ENCODE measurements at regions not wholly inside any gene's neighbourhood (a gene's known extent, or its start where the extent isn't known, plus 50 kb on each side); places are given as distances from the start of the nearest gene placed in this dataset.
A peak's percentile ranks its signal among the peaks of the same experiment; 100 is the strongest.

GRCh38 chr5:143509758-143510221 is 106.3 kb upstream of the NR3C1 start:
- no peak for DNase-seq (ENCODE audit: low read depth)
- Histone ChIP-seq H3K36me3 (ENCODE audit: control insufficient read depth, insufficient read depth, low read length) (no peaks in the 10 kb centered on the region), H3K4me3 (ENCODE audit: low read depth, low read length) (no peak overlapping the region), H3K27me3 (ENCODE audit: control insufficient read depth, insufficient read depth, low read length) (no peaks in the 10 kb centered on the region)
- POLR2A ChIA-PET = no interaction called here
- CTCF ChIA-PET = no interaction called here
- no peak for TF ChIP-seq CTCF (IDR thresholded peaks at IDR 0.05; ENCODE audit: insufficient read depth, low read depth, low read length)

- peak; percentile 84 for DNase-seq (ENCODE audit: low read depth)
- H3K27me3 ChIP-seq (ENCODE audit: control insufficient read depth, insufficient read depth, low read length) = no peaks in the 10 kb centered on the region
- ChIA-PET CTCF (interaction anchor here (0.9 to 1.3 kb wide), 5 partner anchors 11 to 176 kb away, joined by 3 to 4 read pairs (median 3); no protein-coding TSS in a partner anchor), POLR2A (interaction anchor here (0.6 kb wide), 1 partner anchor 116 kb away, joined by 3 read pairs; no protein-coding TSS in a partner anchor)
- peak; percentile 24; the same call in 1 of the 2 replicates for TF ChIP-seq CTCF (IDR thresholded peaks at IDR 0.05; ENCODE audit: insufficient read depth, low read depth, low read length)
- no peaks in the 10 kb centered on the region for H3K36me3 ChIP-seq (ENCODE audit: control insufficient read depth, insufficient read depth, low read length)
- no peak overlapping the region for H3K4me3 ChIP-seq (ENCODE audit: low read depth, low read length)
Measured at GRCh38 chr5:143506836-143507552, 103.5 kb upstream of the NR3C1 start.

GRCh38 chr5:143505934-143506333 is 102.4 kb upstream of the NR3C1 start:
- ChIA-PET CTCF (interaction anchor here (1.3 kb wide), 1 partner anchor 47 kb away, joined by 3 read pairs; no protein-coding TSS in a partner anchor), POLR2A (no interaction called here)
- DNase-seq (ENCODE audit: low read depth) = no peak
- Histone ChIP-seq H3K4me3 (ENCODE audit: low read depth, low read length) (no peak overlapping the region), H3K36me3 (ENCODE audit: control insufficient read depth, insufficient read depth, low read length) (no peaks in the 10 kb centered on the region), H3K27me3 (ENCODE audit: control insufficient read depth, insufficient read depth, low read length) (no peaks in the 10 kb centered on the region)
- no peak for TF ChIP-seq CTCF (IDR thresholded peaks at IDR 0.05; ENCODE audit: insufficient read depth, low read depth, low read length)

GRCh38 chr5:143505354-143505753 is 101.9 kb upstream of the NR3C1 start:
- Histone ChIP-seq H3K27me3 (ENCODE audit: control insufficient read depth, insufficient read depth, low read length) (no peaks in the 10 kb centered on the region), H3K4me3 (ENCODE audit: low read depth, low read length) (no peak overlapping the region), H3K36me3 (ENCODE audit: control insufficient read depth, insufficient read depth, low read length) (no peaks in the 10 kb centered on the region)
- ChIA-PET POLR2A (no interaction called here), CTCF (no interaction called here)
- DNase-seq (ENCODE audit: low read depth) = no peak
- TF ChIP-seq CTCF (IDR thresholded peaks at IDR 0.05; ENCODE audit: insufficient read depth, low read depth, low read length) = no peak

- Histone ChIP-seq H3K27me3 (ENCODE audit: control insufficient read depth, insufficient read depth, low read length) (no peaks in the 10 kb centered on the region), H3K36me3 (ENCODE audit: control insufficient read depth, insufficient read depth, low read length) (no peaks in the 10 kb centered on the region), H3K4me3 (ENCODE audit: low read depth, low read length) (no peak overlapping the region)
- ChIA-PET POLR2A (no interaction called here), CTCF (interaction anchor here (1.1 to 2.2 kb wide), 2 partner anchors 13 to 97 kb away, joined by 3 to 9 read pairs; partner anchors contain the start of gene NR3C1)
- no peak for DNase-seq (ENCODE audit: low read depth)
- TF ChIP-seq CTCF (IDR thresholded peaks at IDR 0.05; ENCODE audit: insufficient read depth, low read depth, low read length) = no peak
Measured at GRCh38 chr5:143501310-143502044, 98.0 kb upstream of the NR3C1 start.

All from BJ (cell line).